T47D (cell line): ENCODE measurements at regions not wholly inside any gene's neighbourhood (a gene's known extent, or its start where the extent isn't known, plus 50 kb on each side); places are given as distances from the start of the nearest gene placed in this dataset.
A peak's percentile ranks its signal among the peaks of the same experiment; 100 is the strongest.

Experiments used
- DNase-seq, 2 experiments: peaks; one replicate each; pipeline versions ENCODE4 v3.0.0 to v3.0.0-alpha.2; 2011 to 2012; ENCODE audit warnings: low read depth in 1 of 2, low spot score in 1 of 2
- JUND ChIP-seq: IDR thresholded peaks from 2 replicates; pipeline ENCODE4 v1.6.1; 2012; ENCODE audit warnings: low read depth
- in situ Hi-C: cut with HindIII; loops from 2 replicates; pipeline ENCODE4 v1.10.0; 2016; ENCODE audit warnings: low sequenced_read_pairs, low pct_unique_long_range_greater_than_20kb

DNA sequence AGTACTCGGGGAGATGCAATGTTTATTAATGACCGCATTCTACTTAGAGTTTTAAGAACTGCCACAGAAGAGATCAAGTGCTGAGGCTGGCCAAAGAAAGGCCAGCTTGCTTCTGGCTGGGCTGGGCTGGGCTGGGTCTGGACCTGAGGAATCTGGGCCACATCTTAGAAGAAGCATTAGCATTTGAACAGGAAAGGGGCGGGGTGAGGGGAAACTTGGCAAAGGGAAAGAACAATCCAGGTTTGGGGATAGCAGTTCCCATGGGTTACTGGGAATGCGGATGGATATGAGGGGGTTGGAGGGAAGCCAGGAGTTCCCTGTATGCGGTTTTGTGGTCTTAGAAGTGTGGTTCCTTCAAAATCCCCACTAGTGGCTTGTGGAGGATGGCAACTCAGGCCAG, 83.3 kb downstream of the CLDN34 start:
- in situ Hi-C loops = no loop called here
- DNase-seq = peak in 1 of 2 experiments; percentile 97
- no peak for TF ChIP-seq JUND

DNA sequence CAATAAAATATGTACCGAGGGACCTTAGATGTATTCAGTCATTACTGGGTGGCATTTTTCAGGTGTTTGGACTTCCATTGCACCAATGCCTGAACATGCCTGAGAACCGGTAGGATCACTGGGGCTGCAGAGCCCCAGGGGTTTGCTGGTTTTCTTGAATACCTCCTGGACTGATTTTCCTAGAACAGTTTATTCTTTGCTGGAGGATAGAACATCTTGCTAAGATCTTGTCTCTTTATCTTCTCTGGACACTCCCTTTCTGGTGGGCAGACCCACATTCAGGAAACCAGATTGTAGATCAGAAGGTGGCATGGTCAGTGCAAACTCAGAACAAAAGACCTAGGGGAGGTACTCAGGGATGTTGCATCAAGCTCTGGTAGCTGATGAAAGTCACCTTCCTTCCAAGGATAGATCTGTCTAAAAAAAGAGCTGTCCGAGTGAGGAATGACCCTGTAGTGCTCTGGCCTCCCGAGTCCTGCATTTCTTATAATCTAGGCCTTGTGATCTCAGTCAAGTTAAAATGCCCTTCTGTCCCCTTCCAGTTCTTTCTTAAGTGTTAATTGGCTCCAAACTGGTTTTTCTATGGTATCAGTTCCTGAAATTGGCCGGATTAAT, 84.8 kb downstream of the CLDN34 start:
- DNase-seq = peak in 1 of 2 experiments; percentile 92
- no peak for TF ChIP-seq JUND
- in situ Hi-C loops = no loop called here

- DNase-seq = peak in 1 of 2 experiments; percentile 84
- in situ Hi-C loops = no loop called here
- no peak for TF ChIP-seq JUND
These were observed 85.9 kb downstream of the CLDN34 start for GRCh38 chrX:10052906-10053625.

DNA sequence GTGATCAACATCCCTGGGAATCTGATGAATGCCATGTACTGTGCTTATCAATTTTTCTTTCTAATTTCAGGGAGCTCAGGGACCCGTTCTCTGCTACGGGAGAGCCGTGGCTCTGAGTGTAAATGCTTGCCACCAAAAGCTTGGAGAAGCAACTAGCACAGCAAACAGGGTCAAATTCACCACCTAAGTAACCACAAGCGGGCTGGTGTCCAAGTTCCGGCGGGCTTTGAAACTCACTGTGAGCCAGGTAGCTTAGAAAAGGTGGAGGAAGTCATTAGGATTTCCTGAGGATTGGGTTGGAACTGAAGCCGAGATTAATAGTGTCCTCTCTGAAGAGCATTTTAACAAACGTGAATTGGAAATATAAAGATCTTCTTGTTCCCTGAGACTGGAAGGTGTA, 87.2 kb downstream of the CLDN34 start:
- no peak for TF ChIP-seq JUND
- in situ Hi-C loops = no loop called here
- DNase-seq = peak in 1 of 2 experiments; percentile 92

DNA sequence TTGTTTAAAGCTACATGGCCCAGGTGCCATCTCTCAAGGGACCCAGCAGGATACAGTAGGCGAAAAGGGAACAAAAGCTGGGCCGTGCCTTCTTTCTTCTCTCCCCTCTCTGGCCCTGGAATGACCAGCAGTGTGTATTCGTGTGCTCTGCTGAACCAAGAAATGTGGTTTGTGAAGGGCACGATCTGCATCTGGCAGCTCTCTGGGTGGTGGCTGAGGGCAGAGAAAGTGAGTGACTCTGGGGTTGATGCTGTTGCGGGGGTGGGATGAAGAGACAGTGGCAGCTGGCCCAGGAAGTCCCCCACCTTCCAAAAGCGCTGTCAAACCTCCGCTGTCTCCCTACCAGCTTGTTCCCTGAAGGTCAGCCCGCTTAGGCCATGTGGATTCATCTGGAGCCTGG, 88.3 kb downstream of the CLDN34 start:
- in situ Hi-C loops = no loop called here
- no peak for DNase-seq
- TF ChIP-seq JUND = no peak

DNA sequence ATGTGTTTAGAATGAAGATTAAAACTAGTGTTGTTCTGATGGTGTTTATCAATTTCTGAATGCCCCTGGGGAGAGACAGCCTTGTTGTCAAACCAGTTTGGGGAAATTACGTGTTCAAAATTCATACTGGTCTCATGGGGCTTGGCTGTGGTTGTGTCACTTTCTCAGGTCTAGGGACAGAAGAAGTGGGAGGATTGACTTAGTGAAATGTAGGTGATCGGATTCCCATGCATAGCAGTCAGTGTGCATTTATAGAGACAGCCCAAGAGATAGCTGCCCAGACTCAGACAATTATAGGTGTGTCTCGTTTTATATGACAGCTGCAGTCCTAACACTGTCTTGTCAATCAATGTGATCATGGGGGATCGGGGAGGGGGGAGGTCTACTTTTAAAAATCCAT, 94.4 kb upstream of the CLCN4 start:
- in situ Hi-C loops = no loop called here
- peak in 1 of 2 experiments; percentile 76 for DNase-seq
- no peak for TF ChIP-seq JUND

GRCh38 chrX:10062980-10063379, 93.8 kb upstream of the CLCN4 start:
- TF ChIP-seq JUND = peak; percentile 53; the same call in 1 of the 2 replicates
- in situ Hi-C loops = no loop called here

GRCh38 chrX:10064736-10065135, 92.0 kb upstream of the CLCN4 start:
- no peak for TF ChIP-seq JUND
- in situ Hi-C loops = no loop called here
- no peak for DNase-seq

More at GRCh38 chrX:10062980-10063379, 93.8 kb upstream of the CLCN4 start:
- peak in 1 of 2 experiments; percentile 86 for DNase-seq

DNA sequence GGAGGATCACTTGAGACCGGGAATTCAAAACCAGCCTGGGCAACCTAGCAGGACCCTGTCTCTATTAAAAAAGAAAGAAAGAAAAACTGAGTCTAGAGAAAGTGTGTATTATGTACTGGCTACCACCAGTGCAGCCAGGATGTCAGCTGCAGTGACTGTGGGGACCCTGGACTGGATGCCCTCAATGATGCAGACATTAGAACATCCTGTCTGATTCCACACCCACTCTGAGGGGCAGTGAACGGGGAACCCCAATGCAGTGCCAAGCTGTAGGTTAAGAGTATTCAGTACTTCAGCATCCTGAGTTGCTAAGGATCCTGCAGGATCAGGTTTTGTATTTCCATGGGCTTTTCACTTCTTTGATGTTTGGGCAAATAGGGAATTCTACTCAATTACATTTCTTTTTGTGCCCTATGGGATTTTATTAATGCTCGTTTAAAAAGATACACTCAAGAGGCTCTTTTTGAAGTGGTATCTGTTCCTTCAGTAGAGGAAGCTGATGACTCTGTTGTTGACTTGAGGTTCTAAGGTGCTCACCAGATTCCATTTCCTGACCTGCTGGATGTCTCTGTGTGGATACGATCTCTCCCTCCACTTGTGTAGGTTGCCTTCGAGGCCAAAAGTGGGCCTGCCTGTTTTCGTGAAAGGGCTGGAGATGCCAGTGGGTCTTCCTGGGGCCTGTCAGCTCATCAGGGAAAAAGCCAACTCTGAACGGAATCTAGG, 85.9 kb upstream of the CLCN4 start:
- DNase-seq = no peak
- no peak for TF ChIP-seq JUND
- in situ Hi-C loops = no loop called here

DNA sequence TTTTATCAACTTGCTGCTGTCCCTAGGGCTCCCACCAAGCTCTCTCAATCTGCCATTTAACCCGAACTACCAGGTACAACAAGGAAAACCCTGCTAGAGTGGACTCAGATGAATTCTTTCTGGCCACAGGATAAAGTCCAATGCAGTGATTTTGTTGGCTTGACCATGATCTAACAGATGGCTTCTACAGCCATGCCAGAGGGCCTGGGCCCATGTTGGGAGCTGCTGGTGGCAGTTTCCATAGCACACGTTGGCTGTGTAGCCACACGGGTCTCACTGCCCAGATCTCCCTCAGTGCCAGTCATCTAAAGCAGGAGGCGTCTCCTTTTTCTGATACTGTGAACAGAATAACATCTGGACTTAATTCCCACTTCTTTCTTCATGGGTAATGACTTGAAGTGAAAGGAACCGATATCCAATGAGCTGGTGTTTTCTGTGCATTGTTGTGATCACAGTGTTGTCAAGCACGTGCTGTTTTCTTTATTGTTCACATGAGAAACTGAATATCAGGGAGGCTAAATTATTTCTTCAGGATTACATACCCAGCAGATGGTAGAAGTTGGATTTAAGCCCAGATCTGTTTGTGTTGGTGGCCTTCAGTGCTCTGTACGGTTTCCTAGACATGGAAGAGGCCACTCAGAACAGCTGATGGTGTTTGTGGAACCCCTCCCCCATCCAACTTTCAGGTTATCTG, 85.2 kb upstream of the CLCN4 start:
- TF ChIP-seq JUND = no peak
- in situ Hi-C loops = no loop called here
- no peak for DNase-seq

GRCh38 chrX:10072786-10073568, 83.8 kb upstream of the CLCN4 start:
- no peak for TF ChIP-seq JUND
- in situ Hi-C loops = no loop called here
- peak in 1 of 2 experiments; percentile 53 for DNase-seq

- in situ Hi-C loops = no loop called here
- DNase-seq = no peak
- TF ChIP-seq JUND = no peak
These were observed 83.1 kb upstream of the CLCN4 start for GRCh38 chrX:10073671-10074070.
